ENCODE measurements at regions not wholly inside any gene's neighbourhood (a gene's known extent, or its start where the extent isn't known, plus 50 kb on each side); places are given as distances from the start of the nearest gene placed in this dataset.
"Not testable (repeated sequence)": the region's sequence is repeated elsewhere in the genome, so short reads cannot be mapped to it uniquely, and the experiment has no call there.

DNA sequence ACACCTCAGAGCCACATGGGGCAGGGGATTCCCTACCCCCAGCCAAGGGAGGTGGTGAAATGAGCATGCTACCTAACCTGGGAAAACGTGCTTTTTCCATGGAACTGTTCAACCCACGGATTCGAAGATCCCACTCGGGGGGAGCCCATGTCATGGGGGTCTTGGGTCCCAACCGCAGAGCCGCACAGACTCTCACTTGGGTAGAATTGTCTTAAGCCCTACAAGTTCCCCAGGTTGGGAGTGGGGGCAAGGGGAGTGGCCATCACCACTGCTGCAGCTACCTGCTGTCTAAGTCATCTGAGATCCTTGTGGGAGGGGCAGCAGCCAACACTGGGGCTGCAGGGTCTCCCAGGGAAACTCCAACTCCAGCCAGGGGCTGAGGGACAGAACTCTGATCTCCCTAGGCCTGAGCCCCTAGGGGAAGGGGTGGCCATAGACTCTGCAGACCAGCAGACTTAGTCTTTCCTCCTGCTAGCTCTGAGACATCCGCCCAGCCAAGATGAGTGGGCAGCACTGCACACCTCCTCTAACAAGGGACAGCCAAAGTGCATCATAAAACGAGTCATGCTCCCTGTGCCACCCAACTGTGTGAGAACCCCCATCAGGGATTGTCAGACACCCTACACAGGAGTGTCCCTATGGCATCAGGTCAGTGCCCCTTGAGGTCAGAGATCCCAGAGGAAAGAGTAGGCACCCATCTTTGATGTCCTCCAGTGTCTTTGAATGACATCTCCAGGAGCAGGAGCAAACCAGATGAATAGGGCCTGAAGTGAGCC, 610.4 kb upstream of the SLITRK6 start:
- ChIA-PET CTCF (no interaction called here), POLR2A (no interaction called here)

DNA sequence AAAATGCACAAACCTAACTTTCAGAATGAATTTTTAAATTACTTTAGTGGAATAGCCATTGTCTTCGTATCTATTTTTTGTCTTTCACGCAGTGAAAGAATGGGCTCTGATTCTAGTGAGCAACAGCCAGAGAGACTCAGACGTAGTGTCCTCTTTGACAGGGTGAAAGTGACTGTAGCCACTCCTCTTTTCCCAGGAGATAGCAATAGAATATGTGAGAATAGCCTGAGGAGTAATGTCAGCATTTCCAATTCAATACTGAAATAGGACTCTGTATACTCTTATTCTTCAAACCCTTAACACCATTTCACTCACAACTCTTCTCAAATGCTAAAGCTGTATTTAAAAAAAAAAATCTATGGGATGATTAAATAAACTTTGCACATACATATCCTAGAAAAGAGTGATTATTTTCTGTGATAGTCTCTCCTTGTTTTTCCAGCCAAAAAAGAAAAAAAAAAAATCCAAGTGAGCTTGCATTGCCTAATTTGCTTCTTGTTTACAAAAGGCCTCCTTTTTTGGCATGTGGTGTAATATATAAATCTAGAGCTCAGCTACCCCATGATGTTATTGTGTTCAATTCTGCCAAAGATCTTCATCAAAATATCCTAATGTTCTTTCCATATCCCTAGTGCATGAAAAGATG, 626.1 kb upstream of the SLITRK6 start:
- CTCF ChIA-PET: no interaction called here
- POLR2A ChIA-PET: no interaction called here

DNA sequence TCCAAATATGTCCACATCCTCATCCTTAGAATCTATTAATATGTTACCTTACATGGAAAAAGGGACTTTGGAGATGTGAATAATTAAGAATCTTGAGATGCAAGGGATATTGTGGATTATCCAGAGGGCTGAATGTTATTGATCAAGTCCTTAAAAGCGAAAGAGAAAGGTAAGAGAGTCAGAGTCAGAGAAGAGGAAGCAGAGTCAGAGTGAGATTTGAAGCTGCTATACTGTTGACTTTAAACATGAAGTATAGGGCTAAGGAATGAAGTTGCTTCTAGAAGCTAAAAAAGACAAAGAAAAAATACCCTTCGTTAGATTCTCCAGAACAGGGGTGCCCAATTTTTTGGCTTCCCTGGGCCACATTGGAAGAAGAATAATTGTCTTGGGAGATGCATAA, 627.2 kb upstream of the SLITRK6 start:
- ChIA-PET POLR2A (no interaction called here), CTCF (no interaction called here)

DNA sequence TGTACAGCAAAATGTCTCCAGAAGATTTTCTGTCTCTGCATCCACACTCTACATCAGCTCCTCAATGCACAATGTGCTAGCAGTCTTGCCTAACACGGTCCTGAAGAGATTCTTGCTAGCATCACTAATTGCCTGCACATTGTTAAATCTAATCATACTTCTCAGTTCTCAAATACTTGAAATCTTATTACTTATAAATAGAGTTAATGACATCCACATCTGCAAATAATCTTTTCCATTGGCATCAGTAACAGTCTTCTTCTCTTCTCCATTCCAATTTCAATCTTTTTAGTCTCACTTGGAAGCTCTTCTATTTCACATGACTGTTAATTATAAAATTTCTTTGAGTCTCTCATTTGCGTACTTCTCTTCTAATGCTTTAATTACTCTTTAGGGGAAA, 630.5 kb upstream of the SLITRK6 start:
- ChIA-PET POLR2A (no interaction called here), CTCF (no interaction called here)

DNA sequence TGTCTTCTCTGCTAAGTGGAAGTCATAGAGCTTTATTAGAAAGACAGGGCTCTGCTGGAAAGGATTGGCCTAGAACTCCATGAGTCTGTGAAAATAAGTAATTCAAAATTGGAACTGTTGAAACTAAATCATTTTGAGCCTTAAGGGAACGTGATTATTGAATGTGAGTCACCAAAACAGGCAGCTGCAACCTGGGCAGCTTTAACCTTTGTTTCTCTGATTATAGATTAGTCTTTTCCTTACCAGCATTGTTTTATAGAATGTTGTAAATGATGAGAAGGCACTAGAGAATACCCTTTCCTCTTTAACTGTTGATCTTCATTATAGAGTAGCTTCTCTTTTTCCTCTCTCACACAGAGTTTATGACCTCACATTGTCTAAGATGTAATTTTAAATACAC, 638.8 kb upstream of the SLITRK6 start:
- ChIA-PET POLR2A (no interaction called here), CTCF (no interaction called here)

DNA sequence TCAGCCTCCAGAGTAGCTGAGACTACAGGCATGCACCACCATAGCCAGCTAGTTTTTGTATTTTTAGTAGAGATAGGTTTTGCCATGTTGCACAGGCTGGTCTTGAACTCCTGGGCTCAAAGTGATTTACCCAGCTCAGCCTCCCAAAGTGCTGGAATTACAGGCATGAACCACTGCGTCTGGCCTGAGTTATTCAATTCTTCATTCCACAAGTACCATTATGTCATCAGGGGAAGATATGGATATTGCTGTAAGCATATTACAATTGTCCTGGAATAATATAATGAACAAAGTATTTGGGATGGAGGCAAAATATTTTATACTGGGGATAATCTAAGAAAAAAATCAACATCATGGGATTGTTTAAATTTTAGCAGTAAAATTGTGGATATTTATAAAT, 646.0 kb upstream of the SLITRK6 start:
- ChIA-PET CTCF (no interaction called here), POLR2A (no interaction called here)

DNA sequence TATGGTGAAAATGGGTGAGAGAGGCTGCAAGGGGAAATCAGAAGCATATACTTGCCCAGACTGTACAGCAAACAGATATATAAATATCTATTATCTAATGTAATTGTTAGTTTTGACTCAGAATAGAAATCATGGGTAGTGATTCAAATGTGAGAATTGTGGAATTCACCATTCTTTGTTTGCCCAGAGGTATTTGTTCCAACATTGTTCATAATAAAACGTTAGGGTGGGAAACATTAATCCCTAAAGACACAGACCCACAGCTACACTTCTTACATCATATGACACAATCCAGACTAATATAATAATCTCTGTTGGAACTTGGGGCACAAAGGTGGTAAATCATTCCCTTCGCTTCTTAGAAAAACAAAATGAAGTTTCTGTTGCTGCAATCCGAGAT, 646.5 kb upstream of the SLITRK6 start:
- CTCF ChIA-PET: no interaction called here
- POLR2A ChIA-PET: no interaction called here

DNA sequence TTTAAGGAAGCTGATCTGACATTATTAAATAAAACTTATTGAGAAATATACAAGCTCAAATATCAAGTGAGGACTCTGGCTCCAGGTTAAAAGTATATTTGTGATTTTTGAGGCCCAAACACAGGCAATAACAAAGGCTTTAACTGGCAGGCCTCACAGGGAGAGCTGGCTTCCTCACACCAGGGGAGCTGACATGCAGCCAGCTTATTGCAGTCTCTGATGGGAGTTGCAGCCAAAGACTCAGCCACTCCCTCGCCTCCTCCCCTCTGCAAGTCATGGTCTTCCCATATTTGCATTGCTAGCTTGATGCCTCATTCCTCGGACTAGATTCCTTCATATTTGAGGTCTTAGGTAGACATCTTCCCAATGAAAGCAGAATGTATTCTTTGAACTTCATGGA, 647.1 kb upstream of the SLITRK6 start:
- ChIA-PET POLR2A (no interaction called here), CTCF (no interaction called here)

DNA sequence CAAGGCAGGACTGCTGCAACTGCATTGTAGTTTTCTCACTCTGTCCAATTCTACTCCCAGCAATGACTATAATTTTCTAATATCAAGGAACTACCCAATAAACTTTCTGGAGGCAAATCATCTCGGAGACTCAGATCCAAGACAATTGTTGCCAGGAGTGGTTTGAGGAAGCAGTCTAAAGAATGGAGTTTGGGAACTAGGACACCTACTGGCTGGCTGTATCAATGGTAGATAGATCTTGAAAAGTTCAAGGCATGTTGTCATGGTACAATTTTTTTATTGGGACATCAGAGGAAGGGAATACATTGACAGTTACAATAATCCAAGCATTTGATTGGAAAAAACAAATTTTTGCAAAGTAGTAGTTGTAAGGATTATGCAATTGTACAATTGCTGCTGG, 648.3 kb upstream of the SLITRK6 start:
- CTCF ChIA-PET: no interaction called here
- POLR2A ChIA-PET: no interaction called here

DNA sequence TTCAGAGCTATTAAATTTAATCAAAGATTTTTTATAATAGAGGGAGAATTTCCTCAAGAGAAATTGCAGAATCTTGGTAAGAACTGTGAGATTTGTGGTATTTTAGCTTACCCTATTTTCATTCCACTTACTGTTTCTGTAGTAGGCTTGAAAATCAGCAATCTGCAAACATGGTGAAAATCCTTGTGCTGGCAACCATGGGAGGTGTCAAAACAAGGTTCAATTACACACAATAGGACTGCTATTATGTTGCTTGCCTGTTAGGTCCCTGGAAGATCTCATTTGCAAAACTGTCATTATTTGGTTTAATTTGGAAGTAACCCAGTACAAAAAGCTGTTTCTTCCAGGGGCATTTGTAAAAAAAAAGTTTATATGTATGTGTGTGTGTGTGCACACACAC, 662.8 kb upstream of the SLITRK6 start:
- POLR2A ChIA-PET: no interaction called here

DNA sequence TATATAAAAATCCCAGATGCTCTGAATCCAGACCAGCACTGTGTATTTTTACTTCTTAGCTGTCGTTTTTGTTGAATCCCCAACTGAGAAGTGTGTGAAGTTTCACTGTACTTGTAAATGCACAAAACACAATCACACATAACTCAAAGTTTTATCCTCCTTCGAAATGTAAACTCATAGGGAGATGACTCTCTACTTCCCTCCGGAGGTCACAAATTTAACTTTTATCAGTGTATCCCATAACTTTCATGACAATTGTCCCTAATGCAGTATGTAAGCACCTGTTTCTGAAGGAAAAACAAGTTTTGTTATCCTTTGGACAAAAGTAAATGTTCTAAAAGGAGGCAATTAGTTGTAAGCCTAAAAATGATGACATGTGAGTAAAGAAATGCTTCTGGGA, 665.0 kb upstream of the SLITRK6 start:
- POLR2A ChIA-PET: no interaction called here

More for the DNA sequence above, 662.8 kb upstream of the SLITRK6 start:
- CTCF ChIA-PET: no interaction called here

DNA sequence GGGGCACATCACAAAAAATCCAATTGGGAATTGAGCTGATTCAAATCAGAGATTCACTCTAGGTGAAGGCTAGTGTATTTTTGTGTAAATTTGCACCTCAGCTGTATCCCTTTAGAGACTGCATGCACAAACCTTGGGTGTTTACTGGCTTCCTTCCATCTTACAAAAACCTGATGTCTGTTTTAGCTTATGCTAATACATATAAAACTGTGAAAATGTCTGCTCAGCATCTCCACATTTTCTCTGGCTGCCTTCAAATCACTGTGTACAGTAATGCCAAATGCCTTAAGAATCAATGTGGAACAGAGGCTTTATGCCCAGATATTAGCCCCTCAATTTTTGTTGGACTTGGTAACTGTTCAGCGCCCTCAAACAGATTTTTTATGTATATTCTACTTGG, 675.8 kb upstream of the SLITRK6 start:
- ChIA-PET POLR2A (no interaction called here), CTCF (no interaction called here)

More for the DNA sequence above, 665.0 kb upstream of the SLITRK6 start:
- CTCF ChIA-PET: no interaction called here

DNA sequence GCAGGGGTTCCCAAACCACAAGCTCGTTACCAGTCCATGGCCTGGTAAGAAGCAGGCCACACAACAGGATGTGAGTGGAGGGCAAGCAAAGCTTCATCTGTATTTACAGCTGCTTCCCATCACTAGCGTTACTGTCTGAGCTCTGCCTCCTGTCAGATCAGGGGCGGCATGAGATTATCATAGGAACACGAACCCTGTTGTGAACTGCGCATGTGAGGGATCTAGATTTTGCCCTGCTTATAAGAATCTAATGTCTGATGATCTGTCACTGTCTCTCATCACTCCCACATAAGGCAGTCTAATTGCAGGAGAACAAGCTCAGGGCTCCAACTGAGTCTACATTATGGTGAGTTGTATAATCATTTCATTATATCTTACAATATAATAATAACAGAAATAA, 677.4 kb upstream of the SLITRK6 start:
- ChIA-PET CTCF (no interaction called here), POLR2A (no interaction called here)

DNA sequence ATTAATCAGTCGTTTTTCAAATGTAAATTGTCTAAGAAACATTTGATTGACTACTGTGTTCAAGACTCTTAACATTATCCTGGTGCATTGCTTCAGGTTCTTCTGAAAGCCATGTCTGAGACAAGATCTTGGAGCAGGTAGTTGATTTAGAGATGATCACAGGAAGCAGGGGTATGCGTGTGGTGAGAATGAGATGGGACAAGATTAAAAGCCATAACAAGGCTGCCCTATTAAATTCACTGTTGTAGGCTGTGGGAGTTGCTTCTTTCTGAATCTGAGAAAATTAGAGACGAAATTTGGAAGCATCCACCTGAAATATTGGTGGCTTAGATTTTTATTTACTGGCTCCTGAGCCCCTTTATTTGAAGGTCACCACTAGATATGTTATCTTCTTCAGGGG, 687.4 kb upstream of the SLITRK6 start:
- CTCF ChIA-PET: no interaction called here
- POLR2A ChIA-PET: no interaction called here

DNA sequence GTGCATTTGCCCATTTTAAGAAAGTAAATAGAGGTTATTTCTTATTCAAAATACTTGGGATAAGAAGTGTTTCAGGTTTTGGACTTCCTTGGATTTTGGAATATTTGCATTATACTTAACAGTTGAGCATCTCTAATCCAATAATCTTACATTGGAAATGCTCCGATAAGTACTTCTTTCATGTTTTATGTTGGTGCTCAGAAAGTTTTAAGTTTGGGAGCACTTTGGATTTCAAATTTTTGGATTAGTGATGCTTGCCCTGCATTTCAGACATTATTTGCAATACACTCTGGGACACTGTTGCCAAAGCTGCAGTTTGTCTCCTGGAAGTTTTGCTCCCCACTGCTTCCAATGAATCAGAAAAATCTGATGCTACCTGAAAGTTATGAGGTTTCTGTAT, 691.9 kb upstream of the SLITRK6 start:
- ChIA-PET CTCF (no interaction called here), POLR2A (no interaction called here)

DNA sequence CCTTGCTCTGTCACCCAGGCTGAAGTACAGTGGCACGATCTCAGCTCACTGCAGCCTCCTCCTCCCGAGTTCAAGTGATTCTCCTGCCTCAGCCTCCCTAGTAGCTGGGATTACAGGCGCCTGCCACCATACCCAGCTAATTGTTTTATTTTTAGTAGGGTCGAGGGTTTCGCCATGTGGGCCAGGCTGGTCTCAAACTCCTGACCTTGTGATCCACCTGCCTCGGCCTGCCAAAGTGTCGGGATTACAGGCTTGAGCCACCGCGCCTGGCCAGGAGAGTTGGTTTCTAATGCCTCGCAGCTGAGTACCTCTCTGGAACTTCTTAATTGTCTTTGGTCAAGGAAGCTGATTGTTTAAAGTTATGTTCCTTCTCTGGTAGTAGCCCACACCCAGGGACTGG, 702.7 kb upstream of the SLITRK6 start:
- CTCF ChIA-PET, POLR2A ChIA-PET: not testable (repeated sequence)

DNA sequence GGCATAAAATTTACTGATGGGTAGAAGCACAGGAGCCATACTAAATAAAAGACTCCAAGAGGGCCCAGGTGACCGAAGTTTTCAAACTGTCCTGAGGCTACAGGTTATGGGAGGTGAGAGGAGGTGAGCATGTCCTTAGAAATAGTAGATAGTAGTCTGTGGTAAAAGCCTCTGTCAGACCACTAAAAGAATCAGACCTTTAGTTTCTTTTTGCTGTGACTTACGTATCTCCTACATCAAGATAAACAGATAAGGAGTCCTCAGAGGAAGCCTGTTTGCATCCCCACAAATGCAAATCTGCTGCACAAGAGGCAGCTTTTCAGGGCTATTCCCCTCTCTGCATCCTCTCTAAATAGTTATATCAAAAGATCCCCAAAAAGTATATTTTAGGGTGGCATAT, 711.6 kb upstream of the SLITRK6 start:
- CTCF ChIA-PET: no interaction called here
- POLR2A ChIA-PET: no interaction called here

DNA sequence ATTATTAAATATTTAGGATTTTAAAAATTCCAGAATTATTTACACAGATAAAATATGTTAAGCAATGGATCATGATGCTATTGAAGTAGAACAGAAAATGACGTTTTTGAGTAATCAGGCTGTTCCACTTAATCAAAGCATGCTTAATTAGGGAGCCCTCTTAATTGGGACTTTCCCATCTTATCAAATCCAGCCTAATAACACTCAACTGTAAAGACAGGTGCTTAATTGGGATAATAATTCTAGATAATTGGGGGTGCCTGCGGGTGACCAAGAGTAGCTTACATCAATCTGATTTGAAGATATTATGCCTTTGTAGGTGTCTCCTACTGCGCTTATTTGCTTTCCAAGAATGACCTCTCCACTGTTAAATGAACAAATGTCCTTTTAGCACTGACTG, 742.2 kb upstream of the SLITRK6 start:
- ChIA-PET CTCF (no interaction called here), POLR2A (no interaction called here)

DNA sequence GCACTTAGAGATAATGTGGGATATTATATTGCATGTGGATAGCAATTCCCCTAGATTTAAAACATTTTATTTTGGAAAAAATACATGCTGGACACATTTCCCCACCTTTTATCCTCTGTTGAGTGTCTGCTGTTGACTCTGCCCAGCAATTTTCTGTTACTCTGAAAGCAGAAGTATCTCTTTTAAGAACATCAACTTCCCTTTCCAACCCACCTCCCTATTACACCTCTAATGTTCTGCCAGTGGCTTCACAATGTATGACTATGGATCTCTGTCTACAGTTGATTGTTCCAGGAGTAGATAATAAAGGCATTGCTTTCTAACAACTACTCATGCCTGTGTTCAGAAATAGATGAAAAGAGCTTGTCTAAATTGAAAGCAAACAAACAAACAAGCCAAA, 754.8 kb upstream of the SLITRK6 start:
- CTCF ChIA-PET: no interaction called here

DNA sequence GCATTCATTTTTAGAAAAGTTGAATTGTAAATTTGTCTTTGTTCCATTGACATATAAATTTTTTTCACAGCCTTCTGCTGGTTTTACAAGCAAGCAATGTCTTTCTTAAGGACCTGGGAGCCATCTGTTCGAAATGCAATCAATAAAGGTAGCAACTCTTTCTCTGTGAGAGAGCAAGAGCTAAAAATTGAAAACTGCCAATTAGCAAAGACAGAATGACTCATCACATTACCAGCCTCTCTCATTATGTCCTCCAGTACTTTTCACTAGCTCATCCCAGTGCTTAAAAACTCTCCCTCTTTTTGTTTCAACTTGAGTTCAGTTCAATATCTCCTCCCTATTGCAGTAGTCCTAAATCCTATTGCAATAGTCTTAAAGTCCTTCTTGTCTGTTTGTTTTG, 760.7 kb upstream of the SLITRK6 start:
- ChIA-PET POLR2A (no interaction called here), CTCF (no interaction called here)

More for the DNA sequence above, 754.8 kb upstream of the SLITRK6 start:
- POLR2A ChIA-PET: no interaction called here

DNA sequence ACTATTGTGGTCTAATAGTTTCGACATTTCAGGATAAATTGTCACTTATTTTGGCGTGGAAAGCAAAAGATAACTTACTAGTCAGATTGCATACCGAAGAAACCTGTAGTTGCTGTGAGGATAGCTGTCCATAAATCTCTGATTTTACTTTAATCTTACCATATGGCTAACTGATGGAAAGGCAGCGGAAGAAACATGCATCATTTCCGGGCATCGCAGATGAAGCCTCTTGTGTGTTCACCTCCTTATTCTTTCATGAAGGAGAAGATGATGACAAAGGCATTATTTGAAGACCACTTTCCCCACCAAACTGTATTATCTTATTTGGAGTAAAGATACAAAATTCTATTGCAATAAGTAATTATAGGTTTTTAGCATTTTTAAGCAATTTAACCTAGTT, 763.6 kb upstream of the SLITRK6 start:
- POLR2A ChIA-PET: no interaction called here
- CTCF ChIA-PET: no interaction called here

DNA sequence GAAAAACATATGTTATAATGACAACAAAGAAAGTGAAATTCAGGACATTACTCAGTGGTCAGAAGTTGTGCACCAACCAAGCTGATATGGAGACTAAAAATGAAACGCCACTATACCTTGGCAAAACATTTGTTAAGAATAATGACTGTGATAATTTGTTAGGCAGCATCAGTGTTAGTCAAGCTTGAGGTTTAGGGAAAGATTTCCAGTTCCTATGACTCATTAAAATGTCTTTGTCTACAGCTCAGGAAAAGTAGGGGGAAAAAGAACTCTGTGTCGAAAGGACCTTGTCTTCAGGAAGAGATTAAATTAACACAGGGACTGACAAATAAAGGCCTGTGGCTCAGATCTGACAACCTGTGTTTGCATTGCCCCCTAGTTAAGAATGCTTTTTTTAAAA, 764.1 kb upstream of the SLITRK6 start:
- ChIA-PET POLR2A (no interaction called here), CTCF (no interaction called here)
